HG02763 (cell line): ENCODE measurements at regions not wholly inside any gene's neighbourhood (a gene's known extent, or its start where the extent isn't known, plus 50 kb on each side); places are given as distances from the start of the nearest gene placed in this dataset.

Experiments used
- ATAC-seq: cut with Tn5 transposase; IDR thresholded peaks from one replicate; pipeline ENCODE4 v1.9.1; 2021; ENCODE audit warnings: mild to moderate bottlenecking, moderate library complexity; ENCODE audit not compliant: unreplicated experiment

GRCh38 chr5:90135779-90136378 lies 273.7 kb downstream of the CETN3 start:
- no peak for ATAC-seq

DNA sequence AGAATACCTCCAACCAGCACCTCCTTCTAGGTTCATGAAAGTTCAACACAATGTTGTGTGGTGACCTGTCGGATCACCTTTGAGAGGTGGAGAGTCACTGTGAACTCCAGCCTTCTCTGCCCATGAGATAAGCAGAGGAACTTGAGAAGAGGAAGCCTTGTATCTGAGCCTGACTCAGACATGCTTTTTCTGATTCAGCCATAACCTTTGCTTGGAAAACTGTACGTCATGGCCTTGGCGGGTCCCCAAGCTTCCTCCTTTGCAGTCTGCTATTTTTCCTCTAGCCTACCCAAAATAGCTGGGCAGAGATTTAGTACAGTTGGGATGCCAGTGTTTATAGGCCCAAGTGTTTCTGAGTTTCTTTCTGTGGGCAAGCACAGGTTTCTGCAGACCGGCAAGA lies 274.7 kb downstream of the CETN3 start:
- no peak for ATAC-seq

DNA sequence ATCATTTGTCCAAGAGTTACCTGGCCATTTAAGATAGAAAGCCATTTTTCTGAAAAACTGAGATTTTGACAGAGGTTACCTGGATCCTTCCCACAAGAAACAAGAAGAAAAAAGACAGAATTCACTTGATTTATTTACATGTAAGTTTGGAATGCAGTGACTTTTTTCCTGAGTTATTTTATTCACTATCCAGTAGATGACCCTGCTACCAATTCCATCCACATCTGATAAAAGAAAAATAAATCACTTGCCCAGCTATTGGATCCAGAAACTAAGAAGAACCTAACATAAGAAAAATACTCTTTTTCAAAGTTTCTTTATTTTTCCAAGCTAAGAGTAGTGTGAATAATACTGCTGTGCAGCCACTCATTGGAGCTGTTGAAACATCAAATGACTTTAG lies 275.2 kb downstream of the CETN3 start:
- no peak for ATAC-seq

GRCh38 chr5:90133941-90134340 lies 275.6 kb downstream of the CETN3 start:
- ATAC-seq = no peak

GRCh38 chr5:90131383-90132133 lies 278.0 kb downstream of the CETN3 start:
- ATAC-seq = no peak

DNA sequence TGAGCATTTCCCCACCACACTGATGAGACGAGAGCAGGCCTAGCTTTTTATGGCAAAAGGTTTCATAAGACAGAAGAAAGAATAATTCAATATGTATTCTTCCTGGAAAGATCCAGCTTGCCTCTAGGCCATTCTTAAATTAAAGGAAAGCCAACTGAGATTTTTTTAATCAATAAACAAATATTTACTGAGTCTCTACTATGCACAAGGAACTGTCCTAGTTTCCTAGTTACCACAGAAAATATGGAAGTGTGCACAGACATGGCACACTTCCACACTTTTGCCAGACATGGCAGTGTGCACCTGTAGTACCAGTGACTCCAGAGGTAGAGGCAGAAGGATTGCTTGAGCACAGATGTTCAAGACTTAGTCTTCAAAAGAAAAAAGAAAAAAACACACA lies 281.0 kb downstream of the CETN3 start:
- no peak for ATAC-seq

GRCh38 chr5:90119531-90119971 lies 290.0 kb downstream of the CETN3 start:
- ATAC-seq = no peak

DNA sequence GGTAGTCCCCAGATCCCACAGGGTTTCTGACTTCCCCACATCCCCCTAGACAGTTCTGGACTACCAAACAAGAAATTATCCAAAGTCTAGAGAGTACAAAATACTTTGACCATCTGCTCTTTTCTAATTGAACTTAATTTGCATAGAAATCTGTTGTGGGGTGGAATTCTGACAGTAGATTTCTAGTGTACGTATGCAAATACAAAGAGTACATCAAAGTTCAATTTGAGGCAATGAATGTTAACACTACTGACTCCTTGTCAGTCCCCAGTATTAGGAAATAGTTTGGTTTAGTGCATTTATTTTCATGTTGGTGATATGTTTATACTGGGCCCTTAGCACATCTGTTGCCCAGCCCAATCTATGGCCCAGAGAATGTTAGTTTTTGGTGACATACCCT lies 292.6 kb downstream of the CETN3 start:
- ATAC-seq = no peak

DNA sequence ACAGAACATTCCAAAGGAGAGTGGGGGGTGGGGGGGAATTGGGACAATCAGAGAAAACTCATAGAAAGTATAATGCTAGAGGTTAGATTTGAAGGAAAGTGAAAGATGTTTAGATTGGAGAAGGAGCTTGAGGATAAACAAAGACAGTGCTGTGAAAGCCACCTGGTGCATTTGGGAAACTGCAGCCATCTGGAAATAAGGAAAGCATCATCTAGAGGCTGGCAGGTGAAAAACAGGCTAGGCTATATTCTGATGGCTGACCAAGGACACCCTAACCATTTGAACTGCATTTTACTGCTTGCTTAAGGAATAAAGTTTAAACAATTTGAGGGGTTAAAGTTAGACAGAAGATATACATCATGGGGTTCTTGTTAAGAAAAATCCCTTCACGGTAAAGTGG lies 296.4 kb downstream of the CETN3 start:
- no peak for ATAC-seq

- no peak for ATAC-seq
These were observed 297.4 kb downstream of the CETN3 start for GRCh38 chr5:90112033-90112692.

DNA sequence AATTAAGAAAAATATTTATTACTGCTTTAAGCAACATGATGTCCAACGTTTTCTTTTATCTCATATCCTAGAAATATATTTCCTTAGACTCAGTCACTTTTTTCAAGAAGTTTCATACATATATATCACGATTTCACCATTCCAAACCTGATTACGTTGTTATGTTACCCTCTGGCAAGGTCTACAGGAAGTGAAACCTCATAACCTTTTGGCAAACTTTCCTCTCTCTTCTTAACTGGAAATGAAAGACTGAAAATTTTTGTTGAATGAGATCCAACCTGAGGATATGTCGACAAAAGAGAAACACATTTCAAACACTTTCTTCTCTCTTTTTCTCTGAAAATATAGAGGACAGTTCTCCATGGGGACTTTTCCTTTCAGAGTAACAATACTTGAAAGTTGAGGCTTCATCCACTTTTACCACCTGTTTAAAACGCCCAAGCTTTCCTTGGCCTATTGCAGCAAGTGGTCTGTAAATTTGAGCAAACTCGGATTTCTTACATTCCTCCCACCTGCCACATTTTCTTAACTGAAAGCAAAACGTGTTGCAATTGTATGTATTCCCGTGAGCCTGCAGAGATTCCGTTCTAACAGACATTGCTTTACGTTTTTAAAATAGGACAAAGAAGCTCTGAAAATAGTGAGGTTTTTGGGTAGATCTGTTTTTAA lies 298.1 kb downstream of the CETN3 start:
- no peak for ATAC-seq

DNA sequence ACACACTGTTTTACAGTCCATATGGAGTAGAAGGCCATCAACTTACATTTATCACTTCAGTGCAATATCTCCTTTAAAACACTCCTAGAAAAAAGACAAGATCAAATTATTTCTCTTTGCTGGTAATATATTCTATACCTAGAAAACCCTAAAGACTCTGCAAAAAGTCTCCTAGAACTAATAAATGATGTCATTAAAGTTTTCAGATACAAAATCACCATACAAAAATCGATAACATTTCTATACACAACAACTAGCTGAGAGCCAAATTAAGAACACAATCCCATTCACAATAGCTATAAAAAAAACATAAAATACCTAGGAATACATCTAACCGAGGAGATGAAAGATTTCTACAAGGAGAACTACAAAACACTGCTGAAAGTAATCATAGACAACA lies 300.3 kb downstream of the CETN3 start:
- ATAC-seq = no peak

DNA sequence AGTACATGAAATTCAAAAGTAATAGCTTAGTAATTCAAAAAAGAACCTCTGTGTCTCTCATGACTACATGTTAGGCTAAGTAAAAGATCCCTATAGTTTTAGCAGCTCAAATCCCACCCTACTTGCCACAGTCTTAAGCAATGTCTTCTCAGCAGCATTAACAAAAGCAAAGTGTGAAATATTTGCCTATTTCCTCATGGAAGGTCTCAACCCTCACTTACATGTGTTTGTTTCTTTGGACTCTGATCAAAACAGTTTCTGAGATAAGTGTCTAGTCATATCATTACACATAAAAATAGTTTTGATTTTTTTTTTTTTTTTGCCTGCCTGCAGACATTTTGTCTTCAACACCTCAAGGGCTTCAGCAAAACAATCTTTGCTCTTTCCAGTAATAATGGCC lies 310.5 kb downstream of the CETN3 start:
- ATAC-seq = no peak

- ATAC-seq = no peak
These were observed 312.5 kb downstream of the CETN3 start for GRCh38 chr5:90097082-90097477.

GRCh38 chr5:90096415-90097081 lies 313.0 kb downstream of the CETN3 start:
- ATAC-seq = no peak

DNA sequence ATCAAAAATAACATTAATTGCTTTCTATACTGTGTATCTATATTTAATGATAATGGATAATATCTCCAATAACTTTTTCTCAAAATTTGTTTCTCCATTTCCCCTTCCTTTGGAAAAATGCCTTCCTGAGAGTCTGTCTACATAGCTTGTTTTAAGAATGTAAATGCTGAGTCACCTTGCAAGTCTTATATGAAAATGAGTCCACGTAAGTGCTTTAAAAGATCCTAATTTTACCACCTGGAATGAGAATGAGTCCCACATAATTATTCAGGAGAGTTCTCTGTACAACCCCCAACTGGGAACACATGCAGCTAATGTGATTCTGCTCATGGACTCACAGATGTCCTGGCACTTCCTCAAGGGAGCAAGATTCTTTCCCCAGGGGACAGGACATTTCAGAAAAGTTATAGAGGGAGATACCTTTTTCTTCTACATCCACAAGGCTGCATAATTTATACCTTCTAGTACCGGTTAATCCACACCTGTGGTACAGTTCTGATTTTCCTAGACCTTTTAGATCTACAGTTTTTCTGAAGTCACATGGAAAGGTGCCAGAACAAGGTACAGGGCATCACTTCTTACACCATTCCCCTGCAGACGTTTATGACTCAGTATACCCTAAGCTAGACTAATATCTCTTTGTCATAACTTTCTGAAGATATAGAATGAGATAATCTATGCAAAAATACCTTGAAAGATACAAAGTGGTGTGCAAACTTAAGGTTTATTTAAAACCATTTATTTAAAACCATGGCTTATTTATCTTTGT lies 314.1 kb downstream of the CETN3 start:
- ATAC-seq = no peak

DNA sequence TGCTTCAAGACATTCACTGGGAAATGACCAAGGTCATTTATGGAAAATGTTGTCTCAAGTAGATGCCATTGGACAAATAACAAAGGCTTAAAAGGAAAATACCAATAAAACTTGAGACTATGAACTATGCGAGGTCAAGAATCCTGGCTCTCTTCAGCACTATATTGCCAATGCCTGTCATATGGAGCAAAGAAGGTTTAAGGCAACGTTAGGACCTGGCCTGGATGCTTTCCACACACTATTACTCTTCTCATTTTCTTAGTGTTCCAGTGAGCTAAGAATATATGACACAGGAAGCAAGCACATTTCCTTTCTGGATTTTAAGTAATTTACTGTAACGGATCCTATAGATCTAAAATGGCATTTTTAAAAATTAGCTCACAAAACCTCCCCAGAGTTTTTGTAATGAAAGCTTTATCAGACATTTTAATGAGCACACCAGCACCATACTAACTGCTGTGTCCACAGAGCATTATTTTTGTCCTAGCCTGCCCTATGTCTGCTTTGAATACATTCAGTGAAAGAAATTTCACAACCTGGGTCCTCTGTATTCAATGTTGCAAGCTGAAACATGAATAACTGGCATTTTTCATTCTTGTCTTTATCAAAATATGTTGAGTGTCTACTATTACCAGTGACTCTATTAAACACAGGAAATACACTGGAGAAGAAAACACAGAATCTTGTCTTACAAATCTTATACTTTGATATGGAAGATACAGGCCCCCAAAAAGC lies 315.6 kb downstream of the CETN3 start:
- no peak for ATAC-seq

- no peak for ATAC-seq
These were observed 316.8 kb downstream of the CETN3 start for GRCh38 chr5:90092734-90093133.

GRCh38 chr5:90084342-90084741 lies 325.2 kb downstream of the CETN3 start:
- ATAC-seq = no peak
